GM19463 (cell line): ENCODE measurements at regions not wholly inside any gene's neighbourhood (a gene's known extent, or its start where the extent isn't known, plus 50 kb on each side); places are given as distances from the start of the nearest gene placed in this dataset.

Experiments
- ATAC-seq: cut with Tn5 transposase; IDR thresholded peaks from one replicate; pipeline ENCODE4 v1.9.1; 2021; ENCODE audit warnings: mild to moderate bottlenecking, moderate library complexity; ENCODE audit not compliant: unreplicated experiment

GRCh38 chr3:72350761-72351505 lies 497.3 kb downstream of the SHQ1 start:
- no peak for ATAC-seq

DNA sequence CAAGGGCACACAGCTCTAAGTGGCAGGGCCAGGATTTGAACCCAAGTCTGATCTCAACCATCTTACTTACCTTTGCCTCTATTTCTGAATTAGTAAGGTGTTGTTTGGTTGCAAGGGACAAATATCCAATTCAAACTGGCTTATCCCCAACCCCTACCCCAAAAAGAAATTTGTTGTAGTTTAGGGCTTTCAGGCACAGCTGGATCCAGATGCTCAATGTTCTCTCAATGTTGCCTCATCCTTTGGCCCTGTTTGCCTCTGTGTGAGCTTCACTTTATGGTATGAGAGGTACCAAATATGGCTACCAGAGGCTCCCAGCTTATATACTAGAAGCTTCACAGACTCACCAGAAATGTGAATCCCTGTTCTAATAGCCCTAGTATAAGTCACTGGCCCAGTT lies 499.9 kb downstream of the SHQ1 start:
- no peak for ATAC-seq

DNA sequence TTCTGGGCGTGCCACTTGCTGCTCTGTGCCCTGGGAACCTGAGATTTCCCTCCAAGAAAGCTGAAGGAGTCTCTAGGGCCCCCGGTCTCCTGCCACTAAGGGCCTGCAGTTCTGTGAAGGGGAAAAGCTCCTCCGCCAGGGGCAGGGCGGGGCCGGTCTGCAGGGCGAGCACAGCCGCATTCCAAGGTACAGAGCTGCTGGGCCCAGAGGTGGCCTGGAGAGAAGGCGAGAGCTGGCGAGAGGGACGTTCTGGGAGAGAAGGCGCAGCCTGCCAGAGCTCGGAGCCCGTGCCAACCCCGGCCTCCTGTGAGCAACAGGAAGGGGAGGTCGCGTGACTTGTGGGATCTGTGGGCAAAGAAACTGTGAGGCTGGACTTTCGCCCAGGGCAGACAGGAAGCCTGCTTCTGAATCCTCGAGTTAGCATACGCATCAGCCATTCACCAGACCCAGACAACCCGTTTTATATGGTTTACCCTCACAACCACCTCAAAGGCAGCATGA lies 500.4 kb downstream of the SHQ1 start:
- peak; percentile 67 for ATAC-seq

- ATAC-seq: no peak
Measured at GRCh38 chr3:72346526-72346926, 501.7 kb downstream of the SHQ1 start.

- no peak for ATAC-seq
Measured at GRCh38 chr3:72345980-72346379, 502.3 kb downstream of the SHQ1 start.

DNA sequence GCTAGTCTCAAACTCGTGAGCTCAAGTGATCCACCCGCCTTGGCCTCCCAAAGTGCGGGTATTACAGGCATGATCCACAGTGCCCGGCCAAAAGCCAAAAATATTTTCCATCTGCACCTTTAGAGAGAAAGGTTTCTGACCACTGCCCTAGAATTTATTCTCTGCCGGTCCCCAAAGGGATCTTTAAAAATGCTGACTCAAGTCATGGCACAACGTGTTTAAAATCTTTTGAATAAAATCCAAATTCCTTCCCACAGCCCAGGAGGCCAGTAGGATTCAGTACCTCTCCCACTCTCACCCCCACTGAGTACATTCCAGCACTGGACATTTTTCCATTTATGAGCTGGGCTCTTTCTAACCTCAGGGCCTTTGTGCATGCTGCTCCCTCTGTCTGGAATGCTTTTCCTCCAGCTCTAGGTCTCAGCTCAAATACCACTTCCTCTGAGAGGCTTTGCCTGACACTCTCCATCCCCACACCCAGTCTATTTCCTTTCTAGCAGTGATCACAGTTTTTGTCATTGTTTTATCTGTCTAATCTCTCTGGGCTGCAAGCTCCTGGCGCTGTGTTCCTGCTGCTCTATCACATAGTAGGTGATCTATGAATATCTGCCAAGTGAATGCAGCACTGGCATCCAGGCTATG lies 502.9 kb downstream of the SHQ1 start:
- ATAC-seq: no peak

DNA sequence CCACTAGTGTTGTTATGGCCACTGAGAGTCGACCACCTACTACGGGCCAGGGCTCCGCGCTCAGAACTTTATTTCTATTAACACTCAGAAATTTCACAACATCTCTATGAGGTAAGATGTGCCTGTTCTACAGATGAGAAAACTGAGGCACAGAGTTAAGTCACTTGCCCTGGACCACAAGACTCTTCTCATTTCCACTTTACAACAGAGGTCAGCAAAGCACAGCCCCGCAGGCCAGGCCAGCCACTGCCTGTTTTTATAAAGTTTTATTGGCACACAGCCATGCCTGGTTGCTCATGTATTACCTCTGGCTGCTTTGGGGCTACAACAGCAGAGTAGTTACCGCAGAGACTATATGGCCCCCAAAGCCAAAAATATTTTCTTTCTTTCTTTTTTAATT lies 503.6 kb downstream of the SHQ1 start:
- ATAC-seq: no peak

- no peak for ATAC-seq
Measured at GRCh38 chr3:72344236-72344635, 504.0 kb downstream of the SHQ1 start.

DNA sequence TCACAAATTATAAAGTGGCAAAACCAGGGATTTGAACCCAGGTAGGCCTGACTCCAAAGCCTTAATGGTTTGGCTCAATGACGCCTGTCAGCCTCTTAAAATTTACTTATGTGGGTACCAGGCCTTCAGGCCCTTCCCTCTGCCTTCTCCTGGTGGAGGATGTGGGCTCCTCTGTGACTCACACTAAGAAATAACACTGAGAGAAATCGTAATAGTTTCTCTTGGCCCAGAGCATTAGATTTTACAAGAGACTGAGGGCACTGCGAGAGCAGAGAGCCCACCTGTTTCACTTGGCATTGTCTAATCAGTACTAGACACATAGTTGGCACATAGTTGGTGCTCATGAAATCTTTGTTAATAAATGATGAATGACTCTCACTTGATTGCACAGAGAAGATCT lies 505.2 kb downstream of the SHQ1 start:
- no peak for ATAC-seq

DNA sequence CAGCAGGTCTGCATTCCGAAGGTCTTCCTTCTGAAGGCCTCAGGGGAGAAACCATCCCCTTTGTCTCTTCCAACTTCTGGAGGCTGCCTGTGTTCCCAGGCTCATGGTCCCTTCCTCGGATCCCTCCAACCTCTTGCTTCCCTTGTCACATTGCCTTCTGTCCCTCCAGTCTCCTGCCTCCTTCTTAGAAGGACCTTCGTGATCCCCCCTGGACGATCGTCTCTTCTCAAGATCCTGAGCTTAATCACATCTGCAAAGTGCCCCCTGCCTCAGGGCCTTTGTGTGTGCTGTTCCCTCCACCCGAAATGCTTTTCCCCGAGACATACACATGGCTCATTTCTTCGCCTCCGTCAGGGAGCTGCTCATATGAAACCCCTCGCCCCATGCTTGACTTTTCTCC lies 505.8 kb downstream of the SHQ1 start:
- no peak for ATAC-seq

GRCh38 chr3:72341920-72342319 lies 506.3 kb downstream of the SHQ1 start:
- no peak for ATAC-seq

- ATAC-seq: no peak
Measured at GRCh38 chr3:72341380-72341770, 506.9 kb downstream of the SHQ1 start.

- peak; percentile 50 for ATAC-seq
Measured at GRCh38 chr3:72340476-72341379, 507.5 kb downstream of the SHQ1 start.

DNA sequence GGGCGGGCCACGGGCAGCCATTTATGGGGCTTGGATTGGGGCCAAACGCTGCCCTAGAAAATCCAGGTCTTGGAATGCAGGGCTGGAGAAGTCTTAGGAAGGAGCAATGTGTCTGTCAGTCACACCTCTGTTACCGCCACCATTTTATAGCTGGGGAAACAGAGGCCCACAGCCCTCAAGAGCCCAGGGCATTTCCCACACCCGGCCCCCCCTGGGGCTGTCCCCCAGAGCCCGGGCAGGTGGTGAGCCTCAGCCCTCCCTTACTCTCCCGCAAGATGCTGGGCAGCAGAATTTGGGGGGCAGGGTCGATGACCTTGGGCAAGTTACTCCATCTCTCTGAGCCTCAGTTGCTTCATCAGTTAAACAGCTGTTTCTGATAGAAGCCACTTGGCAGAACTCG lies 508.2 kb downstream of the SHQ1 start:
- ATAC-seq: no peak

- no peak for ATAC-seq
Measured at GRCh38 chr3:72339670-72340030, 508.6 kb downstream of the SHQ1 start.

DNA sequence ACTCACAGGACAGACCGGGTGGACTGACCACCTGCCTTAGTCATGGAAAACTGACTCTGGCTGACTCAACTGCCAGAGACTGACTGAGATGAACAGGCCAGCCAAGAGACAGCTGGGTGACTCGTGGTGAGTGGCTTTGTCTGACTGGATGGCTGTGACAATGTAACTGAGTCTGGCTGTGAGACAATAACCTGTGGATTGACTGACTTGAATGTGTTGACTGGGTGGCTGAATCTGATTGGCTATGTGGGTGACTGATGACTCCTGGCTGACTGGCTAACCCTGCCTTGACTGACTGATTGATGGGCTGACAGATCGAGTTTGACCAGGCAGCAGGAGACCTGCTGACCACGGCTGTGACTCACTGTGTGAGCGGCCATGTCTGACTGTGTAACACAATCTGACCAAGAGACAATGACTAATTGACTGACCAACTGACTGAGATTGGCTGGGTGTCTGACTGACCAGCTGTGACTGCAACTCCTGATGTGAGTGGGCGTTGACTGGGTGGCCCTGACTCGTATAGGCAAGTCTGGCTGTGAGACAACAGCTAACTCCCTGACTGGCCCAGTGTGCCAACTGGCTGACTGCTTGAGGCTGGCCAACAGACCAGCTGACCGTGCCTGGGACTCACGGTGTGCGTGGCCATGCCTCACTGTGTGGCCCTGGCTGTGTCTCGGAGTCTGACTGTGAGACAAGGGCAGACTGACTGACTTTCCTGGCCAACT lies 509.1 kb downstream of the SHQ1 start:
- ATAC-seq: no peak

DNA sequence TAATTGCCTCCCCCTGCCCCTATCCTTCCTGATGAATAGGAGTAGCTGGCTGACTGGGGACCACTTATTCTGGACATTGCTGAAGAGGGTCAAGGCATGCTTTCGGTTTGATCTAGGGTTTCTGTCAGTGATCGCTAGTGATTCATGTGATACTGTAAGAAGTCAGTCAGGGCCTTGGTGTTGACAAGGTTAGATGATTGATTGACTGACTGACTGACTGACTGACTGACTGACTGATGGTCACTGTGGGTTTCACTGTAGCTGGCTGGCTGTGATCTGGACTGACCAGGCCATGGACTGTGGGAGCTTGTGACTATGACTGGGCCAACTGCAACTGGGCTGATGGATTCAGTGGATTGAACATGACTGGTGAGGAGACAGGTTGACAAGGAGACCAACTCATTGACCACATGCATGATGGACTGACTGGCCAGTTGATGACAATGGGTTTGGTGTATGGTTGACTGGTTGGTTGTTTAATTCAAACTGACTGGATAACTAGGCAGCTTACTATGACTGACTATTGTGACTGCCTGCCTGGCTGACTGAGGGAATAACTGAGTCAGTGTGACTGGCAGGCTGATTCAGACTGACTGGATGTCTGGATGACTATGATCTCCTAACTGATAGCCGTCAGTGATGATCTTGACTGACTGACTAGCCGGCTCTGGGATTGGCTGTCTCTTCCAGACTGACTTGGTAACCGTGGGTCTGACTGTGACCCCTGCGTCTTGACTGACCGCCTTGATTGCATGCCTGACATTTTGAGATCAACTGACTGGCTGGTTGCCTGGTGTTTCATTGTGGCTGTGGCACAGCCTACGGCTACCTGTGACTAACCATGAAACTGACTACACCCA lies 509.9 kb downstream of the SHQ1 start:
- ATAC-seq: no peak

GRCh38 chr3:72337480-72337855 lies 510.8 kb downstream of the SHQ1 start:
- no peak for ATAC-seq

GRCh38 chr3:72336821-72337479 lies 511.3 kb downstream of the SHQ1 start:
- no peak for ATAC-seq
